IMR-90 (cell line): ENCODE measurements at regions not wholly inside any gene's neighbourhood (a gene's known extent, or its start where the extent isn't known, plus 50 kb on each side); places are given as distances from the start of the nearest gene placed in this dataset.

Experiments
- ATAC-seq: fragments of 200-7000 bp; cut with Tn5 transposase; 2 replicates; pipeline ENCODE4 v1.9.1; 2020; ENCODE audit warnings: low read depth, mild to moderate bottlenecking, moderate library complexity
- BruUV-seq: library from RNA; stranded (reverse); fragments of 400-500 nt; replicated peaks from 2 replicates; lab custom pipeline; 2021; lab: Mats Ljungman, UMichigan
- CTCF ChIA-PET: fragments of 300-600 bp; formaldehyde crosslinking; extraction: SDS; loops from one replicate; lab custom pipeline; 2021; ENCODE audit warnings: antibody characterized with exemption; lab: Yijun Ruan, JAX
- POLR2A ChIA-PET: fragments of 300-600 bp; sonication (Branson Sonifier 250); formaldehyde crosslinking; loops from one replicate; lab custom pipeline; 2022; ENCODE audit warnings: antibody characterized with exemption; ENCODE audit not compliant: unreplicated experiment; lab: Charles Lee
- DNase-seq: peaks from one replicate; pipeline ENCODE4 v3.0.0; 2013
- H2AFZ ChIP-seq: replicated peaks from 2 replicates; pipeline ENCODE3; 2013; ENCODE audit warnings: low read length, mild to moderate bottlenecking; ENCODE audit not compliant: poor library complexity
- H2AK5ac ChIP-seq: 2 replicates; pipeline ENCODE4 v1.6.1; 2013; ENCODE audit warnings: low read depth, low read length, inconsistent platforms
- H2AK9ac ChIP-seq: replicated peaks from 2 replicates; pipeline ENCODE3; 2013; ENCODE audit warnings: mild to moderate bottlenecking, low read depth, low read length, moderate library complexity; ENCODE audit not compliant: poor library complexity
- H2BK120ac ChIP-seq: 2 replicates; pipeline ENCODE4 v1.6.1; 2013; ENCODE audit warnings: low read depth, low read length, inconsistent platforms
- H2BK15ac ChIP-seq: 3 replicates; pipeline ENCODE4 v1.6.1; 2013; ENCODE audit warnings: low read depth, low read length, inconsistent platforms
- H2BK20ac ChIP-seq: 2 replicates; pipeline ENCODE4 v1.6.1; 2013; ENCODE audit warnings: low read depth, mild to moderate bottlenecking, inconsistent platforms, low read length, moderate library complexity
- H2BK5ac ChIP-seq: 2 replicates; pipeline ENCODE4 v1.6.1; 2013; ENCODE audit warnings: mild to moderate bottlenecking, low read depth, low read length, inconsistent platforms; ENCODE audit not compliant: poor library complexity, severe bottlenecking
- H3K14ac ChIP-seq: replicated peaks from 2 replicates; pipeline ENCODE4 v1.6.1; 2013; ENCODE audit warnings: low read depth, low read length, inconsistent platforms
- H3K18ac ChIP-seq: 2 replicates; pipeline ENCODE4 v1.6.1; 2013; ENCODE audit warnings: low read depth, low read length, control low read depth
- H3K23ac ChIP-seq: 2 replicates; pipeline ENCODE4 v1.6.1; 2013; ENCODE audit warnings: low read depth, low read length, inconsistent platforms
- H3K27ac ChIP-seq: 2 replicates; pipeline ENCODE4 v1.5.1; 2013; ENCODE audit warnings: mild to moderate bottlenecking, control low read depth, low read length; ENCODE audit not compliant: insufficient read depth
- H3K27me3 ChIP-seq: 2 replicates; pipeline ENCODE4 v1.6.1; 2013; ENCODE audit warnings: low read length; ENCODE audit not compliant: control insufficient read depth, insufficient read depth
- H3K36me3 ChIP-seq: 2 replicates; pipeline ENCODE4 v1.6.1; 2013; ENCODE audit warnings: low read length, mixed read lengths; ENCODE audit not compliant: control insufficient read depth, insufficient read depth
- H3K4ac ChIP-seq: 2 replicates; pipeline ENCODE4 v1.6.1; 2013; ENCODE audit warnings: low read depth, low read length, inconsistent platforms
- H3K4me1 ChIP-seq: 2 replicates; pipeline ENCODE4 v1.6.1; 2013; ENCODE audit warnings: low read length, mixed read lengths; ENCODE audit not compliant: control insufficient read depth, insufficient read depth
- H3K4me2 ChIP-seq: 2 replicates; pipeline ENCODE4 v1.6.1; 2013; ENCODE audit warnings: low read depth, mild to moderate bottlenecking, control low read depth, low read length, moderate library complexity
- H3K4me3 ChIP-seq: 2 replicates; pipeline ENCODE4 v1.5.1; 2013; ENCODE audit warnings: low read depth, mild to moderate bottlenecking, control low read depth, low read length, moderate library complexity; ENCODE audit not compliant: insufficient read depth
- H3K56ac ChIP-seq: 2 replicates; pipeline ENCODE4 v1.6.1; 2013; ENCODE audit warnings: low read length, inconsistent platforms; ENCODE audit not compliant: insufficient read depth; ENCODE audit errors: extremely low read depth
- H3K79me1 ChIP-seq, 2 experiments: 2 replicates each; pipeline ENCODE4 v1.6.1; 2013; ENCODE audit warnings: low read length in 2 of 2, inconsistent platforms in 1 of 2, low read depth in 1 of 2
- H3K9ac ChIP-seq: 2 replicates; pipeline ENCODE4 v1.6.1; 2013; ENCODE audit warnings: low read depth, low read length, control low read depth
- H3K9me1 ChIP-seq: 2 replicates; pipeline ENCODE4 v1.6.1; 2013; ENCODE audit warnings: low read length, inconsistent platforms; ENCODE audit not compliant: insufficient read depth
- H3K9me3 ChIP-seq: 2 replicates; pipeline ENCODE4 v1.6.1; 2013; ENCODE audit warnings: low read length; ENCODE audit not compliant: control insufficient read depth, insufficient read depth
- H4K20me1 ChIP-seq: 2 replicates; pipeline ENCODE4 v1.6.1; 2013; ENCODE audit warnings: low read length, inconsistent platforms; ENCODE audit not compliant: insufficient read depth
- H4K5ac ChIP-seq: 2 replicates; pipeline ENCODE4 v1.6.1; 2013; ENCODE audit warnings: mild to moderate bottlenecking, low read depth, low read length, control low read depth
- H4K8ac ChIP-seq, 2 experiments: 2 replicates each; pipeline ENCODE4 v1.6.1; 2013; ENCODE audit warnings: low read depth in 2 of 2, low read length in 2 of 2, control low read depth in 1 of 2, inconsistent platforms in 1 of 2
- H4K91ac ChIP-seq: 2 replicates; pipeline ENCODE4 v1.6.1; 2013; ENCODE audit warnings: low read depth, low read length, inconsistent platforms; ENCODE audit not compliant: insufficient read depth
- CEBPB ChIP-seq: IDR thresholded peaks from 2 replicates; pipeline ENCODE4 v1.6.1; 2012; ENCODE audit warnings: low read depth, low read length, improper control_type of control experiment
- CHD1 ChIP-seq: IDR thresholded peaks from 2 replicates; pipeline ENCODE4 v1.6.1; 2012; ENCODE audit warnings: low read depth, low read length, improper control_type of control experiment
- FOS ChIP-seq: fragments of 150-350 bp; IDR thresholded peaks from 2 replicates; pipeline ENCODE4 v1.6.1; 2016; ENCODE audit warnings: low read depth, low read length
- MAFK ChIP-seq: IDR thresholded peaks from 2 replicates; pipeline ENCODE4 v1.6.1; 2012; ENCODE audit warnings: low read depth, low read length, improper control_type of control experiment
- MAZ ChIP-seq: IDR thresholded peaks from 2 replicates; pipeline ENCODE4 v1.6.1; 2012; ENCODE audit warnings: low read depth, mild to moderate bottlenecking, low read length, improper control_type of control experiment, moderate library complexity, borderline replicate concordance
- MXI1 ChIP-seq: IDR thresholded peaks from 2 replicates; pipeline ENCODE4 v1.6.1; 2012; ENCODE audit warnings: low read depth, mild to moderate bottlenecking, low read length, moderate library complexity, borderline replicate concordance
- NFE2L2 ChIP-seq: fragments of 150-350 bp; IDR thresholded peaks from 2 replicates; pipeline ENCODE4 v1.6.1; 2016; ENCODE audit warnings: low read depth, mild to moderate bottlenecking, low read length
- POLR2A ChIP-seq: IDR thresholded peaks from 2 replicates; pipeline ENCODE4 v1.6.1; 2012; ENCODE audit warnings: mild to moderate bottlenecking, low read depth, low read length
- RAD21 ChIP-seq: IDR thresholded peaks from 2 replicates; pipeline ENCODE4 v1.6.1; 2012; ENCODE audit warnings: low read length, improper control_type of control experiment
- RCOR1 ChIP-seq: IDR thresholded peaks from 2 replicates; pipeline ENCODE4 v1.6.1; 2012; ENCODE audit warnings: mild to moderate bottlenecking, low read length, improper control_type of control experiment; ENCODE audit not compliant: insufficient replicate concordance
- RFX5 ChIP-seq: IDR thresholded peaks from 2 replicates; pipeline ENCODE4 v1.8.0; 2012; ENCODE audit warnings: low read depth, mild to moderate bottlenecking, low read length, moderate library complexity
- SMC3 ChIP-seq: fragments of 150-350 bp; IDR thresholded peaks from 2 replicates; pipeline ENCODE4 v1.6.1; 2016; ENCODE audit warnings: low read depth, mild to moderate bottlenecking, antibody characterized with exemption, low read length, moderate library complexity
- WGBS, 2 experiments: methylation state at CpG; one replicate each; pipeline versions ENCODE4 v1.1.5 to v1.1.7; 2013; ENCODE audit warnings: missing lambda C conversion rate in 2 of 2; ENCODE audit not compliant: insufficient read length in 1 of 2; ENCODE audit errors: extremely low coverage in 2 of 2; 5-methylcytosine and 5-hydroxymethylcytosine counted together
- dilution Hi-C: fragments of 300-500 bp; cut with HindIII; formaldehyde crosslinking; loops from one replicate; pipeline ENCODE4 v1.14.3; 2018; ENCODE audit warnings: low sequenced_read_pairs; ENCODE audit not compliant: unreplicated experiment
- in situ Hi-C: fragments of 300-500 bp; cut with MboI; formaldehyde crosslinking; loops from 3 replicates; pipeline ENCODE4 v1.14.3; 2019; ENCODE audit warnings: low sequenced_read_pairs, inconsistent platforms, mixed read lengths
- intact Hi-C: fragments of 100-400 bp; cut with micrococcal nuclease; formaldehyde crosslinking; loops from 2 replicates; pipeline ENCODE4 v1.10.0; 2022
- TF ChIP-seq, protein P1 (sequence below): fragments of 150-350 bp; IDR thresholded peaks from 2 replicates; pipeline ENCODE4 v1.6.1; 2016; ENCODE audit warnings: low read depth, mild to moderate bottlenecking, low read length, moderate library complexity, borderline replicate concordance
- TF ChIP-seq, protein P2 (sequence below): fragments of 150-350 bp; IDR thresholded peaks from 2 replicates; pipeline ENCODE4 v1.6.1; 2017; ENCODE audit warnings: mild to moderate bottlenecking, antibody characterized with exemption, low read length, low read depth
- TF ChIP-seq, protein P3 (sequence below): conservative IDR thresholded peaks from 2 replicates; pipeline ENCODE4 v1.5.1; 2012; ENCODE audit warnings: mild to moderate bottlenecking, low read depth, low read length, improper control_type of control experiment

DNA sequence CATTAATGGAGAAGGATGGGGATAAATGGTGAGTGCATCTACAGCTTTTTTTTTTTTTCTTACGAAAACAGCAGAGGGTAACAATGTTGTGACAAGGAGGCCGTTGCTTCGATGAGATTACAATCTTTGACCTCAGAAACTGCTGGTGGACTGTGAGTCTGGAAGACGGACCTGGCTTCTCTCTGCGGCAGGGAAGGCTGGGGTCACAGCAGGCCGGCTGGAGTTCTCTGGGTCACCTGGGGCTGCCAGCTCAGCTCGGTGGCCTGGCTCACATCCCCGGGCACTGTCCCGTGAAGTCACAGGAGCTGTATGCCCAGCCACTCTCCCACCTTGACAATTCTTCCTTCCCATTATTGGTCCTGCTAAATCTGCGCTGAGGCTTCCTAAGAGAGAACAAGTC is 160.8 kb downstream of the ACKR3 start:
- Histone ChIP-seq H4K8ac (no peak overlapping the region), H3K79me1 (no peaks in the 10 kb centered on the region), H3K23ac (no peak overlapping the region), H2BK5ac (no peak overlapping the region), H2AK9ac (no peak overlapping the region), H4K91ac (no peak overlapping the region), H3K14ac (no peak overlapping the region), H3K9me1 (no peaks in the 10 kb centered on the region), H3K36me3 (no peaks in the 10 kb centered on the region), H2AK5ac (no peak overlapping the region), H2BK20ac (no peak overlapping the region), H3K4me3 (no peak overlapping the region), H3K4ac (no peak overlapping the region), H2BK15ac (no peak overlapping the region), H3K27ac (no peak overlapping the region), H3K4me2 (no peak overlapping the region), H4K5ac (no peak overlapping the region), H2BK120ac (no peak overlapping the region), H4K20me1 (no peaks in the 10 kb centered on the region), H3K9me3 (peaks cover 5% of the 10 kb centered on the region; the same call in 1 of the 2 replicates), H3K4me1 (peaks cover 3% of the 10 kb centered on the region; the same call in 1 of the 2 replicates), H3K9ac (no peak overlapping the region), H3K27me3 (peaks cover 14% of the 10 kb centered on the region), H2AFZ (no peak overlapping the region), H3K56ac (no peak overlapping the region), H3K18ac (no peak overlapping the region)
- dilution Hi-C loops (no loop called here), intact Hi-C loops (no loop called here), in situ Hi-C loops (no loop called here)
- DNase-seq, result no peak
- ChIA-PET CTCF (interaction anchor here (0.6 kb wide), 1 partner anchor 171 kb away, joined by 4 read pairs; no protein-coding TSS in a partner anchor), POLR2A (no interaction called here)
- WGBS, 2 experiments, result 65% methylated on average over 9 of the region's 10 CpGs; no CpG with 5 or more reads in 1 of the 2 experiments
- ATAC-seq, result no peak
- BruUV-seq, result no TSS peak
- TF ChIP-seq, protein P1, sequence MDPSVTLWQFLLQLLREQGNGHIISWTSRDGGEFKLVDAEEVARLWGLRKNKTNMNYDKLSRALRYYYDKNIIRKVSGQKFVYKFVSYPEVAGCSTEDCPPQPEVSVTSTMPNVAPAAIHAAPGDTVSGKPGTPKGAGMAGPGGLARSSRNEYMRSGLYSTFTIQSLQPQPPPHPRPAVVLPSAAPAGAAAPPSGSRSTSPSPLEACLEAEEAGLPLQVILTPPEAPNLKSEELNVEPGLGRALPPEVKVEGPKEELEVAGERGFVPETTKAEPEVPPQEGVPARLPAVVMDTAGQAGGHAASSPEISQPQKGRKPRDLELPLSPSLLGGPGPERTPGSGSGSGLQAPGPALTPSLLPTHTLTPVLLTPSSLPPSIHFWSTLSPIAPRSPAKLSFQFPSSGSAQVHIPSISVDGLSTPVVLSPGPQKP, result no peak
- TF ChIP-seq POLR2A, result no peak
- no peak for TF ChIP-seq SMC3
- TF ChIP-seq CEBPB, result no peak
- TF ChIP-seq RFX5, result no peak
- TF ChIP-seq MAFK, result no peak
- TF ChIP-seq, protein P2, sequence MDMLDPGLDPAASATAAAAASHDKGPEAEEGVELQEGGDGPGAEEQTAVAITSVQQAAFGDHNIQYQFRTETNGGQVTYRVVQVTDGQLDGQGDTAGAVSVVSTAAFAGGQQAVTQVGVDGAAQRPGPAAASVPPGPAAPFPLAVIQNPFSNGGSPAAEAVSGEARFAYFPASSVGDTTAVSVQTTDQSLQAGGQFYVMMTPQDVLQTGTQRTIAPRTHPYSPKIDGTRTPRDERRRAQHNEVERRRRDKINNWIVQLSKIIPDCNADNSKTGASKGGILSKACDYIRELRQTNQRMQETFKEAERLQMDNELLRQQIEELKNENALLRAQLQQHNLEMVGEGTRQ, result no peak
- no peak for TF ChIP-seq CHD1
- TF ChIP-seq, protein P3, sequence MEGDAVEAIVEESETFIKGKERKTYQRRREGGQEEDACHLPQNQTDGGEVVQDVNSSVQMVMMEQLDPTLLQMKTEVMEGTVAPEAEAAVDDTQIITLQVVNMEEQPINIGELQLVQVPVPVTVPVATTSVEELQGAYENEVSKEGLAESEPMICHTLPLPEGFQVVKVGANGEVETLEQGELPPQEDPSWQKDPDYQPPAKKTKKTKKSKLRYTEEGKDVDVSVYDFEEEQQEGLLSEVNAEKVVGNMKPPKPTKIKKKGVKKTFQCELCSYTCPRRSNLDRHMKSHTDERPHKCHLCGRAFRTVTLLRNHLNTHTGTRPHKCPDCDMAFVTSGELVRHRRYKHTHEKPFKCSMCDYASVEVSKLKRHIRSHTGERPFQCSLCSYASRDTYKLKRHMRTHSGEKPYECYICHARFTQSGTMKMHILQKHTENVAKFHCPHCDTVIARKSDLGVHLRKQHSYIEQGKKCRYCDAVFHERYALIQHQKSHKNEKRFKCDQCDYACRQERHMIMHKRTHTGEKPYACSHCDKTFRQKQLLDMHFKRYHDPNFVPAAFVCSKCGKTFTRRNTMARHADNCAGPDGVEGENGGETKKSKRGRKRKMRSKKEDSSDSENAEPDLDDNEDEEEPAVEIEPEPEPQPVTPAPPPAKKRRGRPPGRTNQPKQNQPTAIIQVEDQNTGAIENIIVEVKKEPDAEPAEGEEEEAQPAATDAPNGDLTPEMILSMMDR, result no peak
- no peak for TF ChIP-seq MAZ
- TF ChIP-seq RAD21, result no peak
- TF ChIP-seq NFE2L2, result no peak
- TF ChIP-seq RCOR1, result no peak
- no peak for TF ChIP-seq MXI1
- no peak for TF ChIP-seq FOS
